OCI-LY7 (cell line): ENCODE measurements at regions not wholly inside any gene's neighbourhood (a gene's known extent, or its start where the extent isn't known, plus 50 kb on each side); places are given as distances from the start of the nearest gene placed in this dataset.

Source experiments
- BruUV-seq: library from RNA; stranded (reverse); fragments of 400-500 nt; replicated peaks from 2 replicates; lab custom pipeline; 2021; lab: Mats Ljungman, UMichigan
- CTCF ChIA-PET: fragments of 300-600 bp; sonication (Branson Sonifier 250); formaldehyde crosslinking; loops from one replicate; lab custom pipeline; 2022; ENCODE audit warnings: antibody characterized with exemption; ENCODE audit not compliant: unreplicated experiment; lab: Charles Lee
- POLR2A ChIA-PET: fragments of 300-600 bp; sonication (Branson Sonifier 250); formaldehyde crosslinking; loops from one replicate; lab custom pipeline; 2022; ENCODE audit warnings: antibody characterized with exemption; lab: Charles Lee
- DNase-seq: peaks from one replicate; pipeline ENCODE4 v3.0.0-alpha.2; 2015; ENCODE audit warnings: low spot score
- H2AFZ ChIP-seq: fragments of 200-600 bp; sonication (generic), shearing (Covaris generic); 2 replicates; pipeline ENCODE4 v1.6.1; 2014; ENCODE audit warnings: mild to moderate bottlenecking, antibody characterized with exemption, low read length, moderate library complexity
- H3K27ac ChIP-seq: fragments of 200-600 bp; sonication (generic); 2 replicates; pipeline ENCODE4 v1.5.1; 2014; ENCODE audit warnings: mixed run types, low read depth, mild to moderate bottlenecking, moderate library complexity, low read length, inconsistent platforms; ENCODE audit not compliant: poor library complexity, severe bottlenecking
- H3K36me3 ChIP-seq: fragments of 200-600 bp; sonication (generic); 2 replicates; pipeline ENCODE4 v1.6.1; 2014; ENCODE audit warnings: mild to moderate bottlenecking, antibody characterized with exemption, low read length, moderate library complexity, mixed read lengths; ENCODE audit not compliant: insufficient read depth
- H3K4me1 ChIP-seq: fragments of 200-600 bp; sonication (generic); 2 replicates; pipeline ENCODE4 v1.5.1; 2014; ENCODE audit warnings: mild to moderate bottlenecking, low read length; ENCODE audit not compliant: insufficient read depth, poor library complexity, severe bottlenecking
- H3K4me2 ChIP-seq: fragments of 200-600 bp; sonication (generic); 2 replicates; pipeline ENCODE4 v1.6.1; 2014; ENCODE audit warnings: mild to moderate bottlenecking, low read length
- H3K4me3 ChIP-seq: fragments of 200-600 bp; sonication (generic); 2 replicates; pipeline ENCODE4 v1.5.1; 2014; ENCODE audit warnings: mild to moderate bottlenecking, low read depth, low read length; ENCODE audit not compliant: poor library complexity, severe bottlenecking
- H3K79me2 ChIP-seq: fragments of 200-600 bp; sonication (generic); 2 replicates; pipeline ENCODE4 v1.6.1; 2016; ENCODE audit warnings: low read depth, mild to moderate bottlenecking, low read length, moderate library complexity, mixed read lengths; ENCODE audit not compliant: insufficient read depth
- H3K9me2 ChIP-seq: fragments of 200-600 bp; sonication (generic); 2 replicates; pipeline ENCODE4 v1.6.1; 2016; ENCODE audit warnings: mild to moderate bottlenecking, low read length, mixed read lengths; ENCODE audit not compliant: insufficient read depth
- H3K9me3 ChIP-seq: fragments of 200-600 bp; sonication (generic); 2 replicates; pipeline ENCODE4 v1.6.1; 2014; ENCODE audit warnings: mild to moderate bottlenecking, mixed run types, low read length, mixed read lengths
- H4K20me1 ChIP-seq: fragments of 200-600 bp; sonication (generic); 2 replicates; pipeline ENCODE4 v1.6.1; 2014; ENCODE audit warnings: mild to moderate bottlenecking, antibody characterized with exemption, low read length, moderate library complexity, mixed read lengths; ENCODE audit not compliant: insufficient read depth
- CTCF ChIP-seq: fragments of 200-600 bp; sonication (generic); conservative IDR thresholded peaks from 2 replicates; pipeline ENCODE4 v1.5.1; 2014; ENCODE audit warnings: mild to moderate bottlenecking, antibody characterized with exemption, low read length, moderate library complexity, mixed read lengths
- EZH2phosphoT487 ChIP-seq: fragments of 200-600 bp; sonication (generic); IDR thresholded peaks from 2 replicates; pipeline ENCODE4 v1.6.1; 2018; ENCODE audit warnings: low read depth, borderline replicate concordance, mild to moderate bottlenecking, mixed run types, antibody characterized with exemption, low read length, moderate library complexity, mixed read lengths
- intact Hi-C: fragments of 100-400 bp; cut with micrococcal nuclease; formaldehyde crosslinking; loops from one replicate; pipeline ENCODE4 v1.10.0; 2022; ENCODE audit not compliant: unreplicated experiment

GRCh38 chr14:34086223-34086757, 135.4 kb upstream of the EGLN3 start:
- DNase-seq: no peak
- no peaks in the 10 kb centered on the region for H3K9me3 ChIP-seq
- CTCF ChIA-PET: no interaction called here
- POLR2A ChIA-PET: no interaction called here
- no peak overlapping the region for H3K27ac ChIP-seq
- no peak overlapping the region for H3K4me3 ChIP-seq
- H4K20me1 ChIP-seq: no peaks in the 10 kb centered on the region
- H3K79me2 ChIP-seq: no peaks in the 10 kb centered on the region
- intact Hi-C loops: no loop called here
- H3K4me2 ChIP-seq: no peak overlapping the region
- H3K36me3 ChIP-seq: no peaks in the 10 kb centered on the region
- no peak overlapping the region for H2AFZ ChIP-seq
- no peaks in the 10 kb centered on the region for H3K9me2 ChIP-seq
- BruUV-seq: no TSS peak
- no peaks in the 10 kb centered on the region for H3K4me1 ChIP-seq
- TF ChIP-seq CTCF (no peak), EZH2phosphoT487 (no peak)

GRCh38 chr14:34085695-34086094, 134.8 kb upstream of the EGLN3 start:
- H3K27ac ChIP-seq: no peak overlapping the region
- intact Hi-C loops: no loop called here

More at GRCh38 chr14:34085695-34086094, 134.8 kb upstream of the EGLN3 start:
- Histone ChIP-seq H3K4me3 (no peak overlapping the region), H2AFZ (no peak overlapping the region), H3K9me2 (no peaks in the 10 kb centered on the region), H3K4me2 (no peak overlapping the region), H3K79me2 (no peaks in the 10 kb centered on the region), H3K4me1 (no peaks in the 10 kb centered on the region), H4K20me1 (no peaks in the 10 kb centered on the region), H3K9me3 (no peaks in the 10 kb centered on the region), H3K36me3 (no peaks in the 10 kb centered on the region)
- ChIA-PET POLR2A (no interaction called here), CTCF (no interaction called here)
- BruUV-seq: no TSS peak
- TF ChIP-seq CTCF (no peak), EZH2phosphoT487 (no peak)
- no peak for DNase-seq
